ENCODE measurements at regions not wholly inside any gene's neighbourhood (a gene's known extent, or its start where the extent isn't known, plus 50 kb on each side); places are given as distances from the start of the nearest gene placed in this dataset.
"Not testable (repeated sequence)": the region's sequence is repeated elsewhere in the genome, so short reads cannot be mapped to it uniquely, and the experiment has no call there.

DNA sequence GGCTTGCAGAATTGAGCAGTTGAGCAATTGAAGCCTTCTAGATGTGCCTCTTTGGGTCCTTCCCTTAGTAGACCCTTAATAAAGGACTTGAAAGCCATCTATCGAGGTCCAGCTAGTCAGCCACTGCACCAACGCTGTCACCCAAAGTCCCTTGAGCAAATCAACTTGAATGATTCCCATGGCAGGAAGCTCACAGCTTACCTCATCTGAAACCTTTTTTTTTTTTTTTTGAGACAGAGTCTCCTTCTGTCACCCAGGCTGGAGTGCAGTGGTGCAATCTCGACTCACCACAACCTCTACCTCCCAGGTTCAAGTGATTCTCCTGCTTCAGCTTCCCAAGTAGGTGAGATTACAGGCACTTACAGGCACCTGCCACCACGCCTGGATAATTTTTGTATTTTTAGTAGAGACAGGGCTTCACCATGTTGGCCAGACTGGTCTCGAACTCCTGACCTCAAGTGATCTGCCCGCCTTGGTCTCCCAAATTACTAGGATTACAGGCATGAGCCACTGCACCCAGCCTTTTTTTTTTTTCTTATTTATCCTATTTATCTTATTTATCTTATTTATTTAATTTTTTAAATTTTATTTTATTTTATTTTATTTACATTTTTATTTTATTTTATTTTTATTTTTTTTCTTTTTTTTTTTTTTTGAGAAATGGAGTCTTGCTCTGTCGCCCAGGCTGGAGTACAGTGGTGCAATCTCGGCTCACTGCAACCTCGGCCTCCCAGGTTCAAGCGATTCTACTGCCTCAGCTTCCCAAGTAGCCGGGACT is 143.8 kb downstream of the NUFIP1 start:
- DNase-seq, result not testable (repeated sequence)

DNA sequence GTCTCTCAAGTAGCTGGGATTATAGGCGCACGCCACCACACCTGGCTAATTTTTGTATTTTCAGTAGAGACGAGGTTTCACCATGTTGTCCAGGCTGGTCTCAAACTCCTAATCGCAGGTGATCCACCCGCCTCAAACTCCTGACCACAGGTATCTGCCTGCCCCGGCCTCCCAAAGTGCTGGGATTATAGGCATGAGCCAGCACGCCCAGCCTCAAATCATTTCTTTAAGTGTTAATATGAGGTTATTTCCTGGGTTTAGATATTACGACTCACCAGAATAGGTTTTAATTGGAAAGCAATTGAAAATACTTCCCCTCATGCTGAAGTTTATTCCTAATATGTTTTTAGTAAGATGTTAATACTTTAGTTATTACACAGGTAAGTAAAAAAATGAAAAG is 144.5 kb downstream of the NUFIP1 start:
- no peak for DNase-seq

DNA sequence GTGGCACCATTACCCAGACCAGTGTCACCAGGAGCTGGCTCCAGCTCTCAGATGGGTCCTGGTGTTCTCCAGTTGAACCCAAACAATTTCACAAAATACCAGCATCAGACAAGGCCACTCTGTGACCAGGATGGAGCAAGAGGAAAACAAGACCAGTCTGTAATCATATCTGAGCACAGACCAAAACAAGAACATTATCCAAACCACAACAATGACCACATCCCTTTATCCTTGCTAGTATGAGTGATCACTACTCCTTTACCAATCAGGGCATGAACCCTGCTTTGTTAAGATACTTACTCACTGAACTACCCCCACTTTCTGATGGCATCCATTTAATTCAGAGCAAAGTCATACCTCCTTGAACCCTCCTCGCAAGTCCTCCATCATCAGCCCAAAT is 145.9 kb downstream of the NUFIP1 start:
- DNase-seq, result no peak

DNA sequence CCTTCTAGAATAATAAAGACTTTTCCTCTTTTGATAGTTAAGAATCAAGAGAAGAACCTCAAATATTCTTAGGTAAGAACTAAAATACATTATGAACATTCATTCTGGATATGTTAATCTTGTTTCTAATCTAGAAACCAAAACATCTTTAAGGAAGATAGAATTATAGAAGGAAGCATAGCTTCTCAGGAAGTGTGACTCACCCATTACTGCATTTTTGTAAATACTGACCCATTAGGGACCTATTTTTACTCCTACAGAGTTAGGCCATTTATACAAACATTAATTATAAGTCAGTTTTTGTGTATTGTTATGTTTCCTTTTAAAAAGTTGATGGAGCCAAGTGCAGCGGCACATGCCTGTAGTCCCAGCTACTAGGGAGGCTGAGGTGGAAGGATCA is 147.1 kb downstream of the NUFIP1 start:
- DNase-seq, result no peak

DNA sequence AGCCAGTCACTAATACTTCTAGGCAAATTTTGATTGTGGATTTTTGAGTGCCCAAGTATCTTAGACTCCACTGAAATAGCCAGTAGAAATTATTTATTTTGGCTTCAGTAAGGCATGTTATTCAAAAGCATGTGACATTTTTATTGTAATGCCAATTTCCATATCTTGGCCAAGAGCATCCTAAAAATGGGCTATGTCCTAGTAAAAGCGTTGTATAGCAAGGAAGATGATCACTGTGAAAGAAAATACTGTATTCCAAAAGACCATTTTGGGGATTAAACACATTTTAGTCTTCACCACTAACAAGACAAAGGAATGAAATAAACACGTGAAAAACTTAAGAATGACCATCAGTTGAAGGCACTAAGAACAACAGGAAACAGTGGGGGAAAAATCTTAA is 149.1 kb downstream of the NUFIP1 start:
- DNase-seq, result no peak

DNA sequence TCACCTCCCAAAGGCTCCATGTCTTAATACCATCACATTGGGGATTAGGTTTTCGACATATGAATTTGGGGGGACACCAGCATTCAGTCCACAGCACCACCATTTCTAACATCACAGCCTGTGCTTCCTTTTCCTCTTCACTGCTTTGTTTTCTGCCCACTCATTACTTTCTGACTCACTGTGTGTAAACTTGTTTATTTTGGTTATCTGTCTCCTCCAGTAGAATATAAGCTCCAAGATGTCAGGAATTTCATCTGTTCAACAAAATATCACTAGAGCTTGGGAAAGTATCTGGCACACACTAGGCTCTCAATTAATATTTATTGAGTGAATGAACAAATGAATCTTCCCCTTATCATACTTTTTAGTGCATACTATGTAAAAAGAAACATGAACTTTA is 152.0 kb downstream of the NUFIP1 start:
- DNase-seq, result no peak

DNA sequence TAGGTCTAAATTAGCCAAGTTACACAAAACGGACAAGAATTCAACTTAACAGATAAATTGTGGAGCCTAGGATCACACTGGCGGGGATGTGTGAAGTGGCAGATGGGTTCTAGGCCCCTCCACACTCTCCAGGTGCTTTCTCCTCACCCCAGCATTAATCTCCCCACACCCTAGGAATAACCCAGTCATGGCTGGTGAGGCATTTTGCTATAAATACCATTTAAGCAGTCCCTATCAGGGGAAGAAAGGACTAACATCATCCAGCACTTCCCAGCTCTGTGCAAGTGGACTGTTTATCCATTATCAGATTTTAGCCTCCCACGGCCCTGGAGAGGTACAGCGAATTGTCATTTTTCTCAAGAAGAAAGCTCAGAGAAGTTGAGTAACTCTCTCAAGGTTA is 154.9 kb downstream of the NUFIP1 start:
- DNase-seq, result no peak

DNA sequence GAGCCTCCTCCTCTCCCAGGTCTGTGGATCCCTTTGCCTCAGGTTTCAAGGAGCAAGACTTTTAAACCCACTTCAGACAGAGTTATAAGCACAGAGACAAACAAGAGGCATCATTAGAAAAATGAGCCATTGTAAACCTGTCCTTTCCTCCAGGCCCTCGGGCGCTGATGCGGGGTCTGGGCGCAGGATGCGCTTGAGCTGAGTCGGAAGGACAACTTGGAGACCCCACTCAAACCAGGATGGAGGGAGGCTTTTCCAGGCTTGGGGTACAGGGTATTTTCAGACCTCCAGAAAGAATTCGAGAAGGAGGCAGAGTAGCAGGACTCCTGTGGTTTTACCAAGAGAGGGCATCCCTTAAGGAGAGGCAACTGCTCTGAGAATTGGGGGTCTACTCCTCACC is 155.6 kb downstream of the NUFIP1 start:
- DNase-seq, result no peak

DNA sequence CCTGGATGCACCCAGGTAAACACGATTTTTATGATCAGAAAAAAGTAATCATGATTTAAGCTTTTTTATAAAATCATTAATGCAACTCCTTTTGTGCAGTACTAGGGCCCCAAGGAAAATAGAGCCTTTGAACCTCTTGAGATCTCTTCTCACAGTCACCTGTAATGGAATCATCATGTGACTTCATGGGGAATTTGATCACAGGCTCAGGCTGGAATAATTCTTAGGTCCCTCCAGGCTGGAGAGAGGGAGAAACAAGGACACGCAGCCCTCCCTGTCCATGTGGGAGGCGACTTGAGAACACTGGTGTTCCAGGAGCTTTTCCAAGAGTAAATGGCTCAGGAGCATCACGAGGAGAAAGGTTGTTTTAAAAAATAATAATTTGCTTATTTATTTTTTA is 156.1 kb downstream of the NUFIP1 start:
- DNase-seq, result no peak

DNA sequence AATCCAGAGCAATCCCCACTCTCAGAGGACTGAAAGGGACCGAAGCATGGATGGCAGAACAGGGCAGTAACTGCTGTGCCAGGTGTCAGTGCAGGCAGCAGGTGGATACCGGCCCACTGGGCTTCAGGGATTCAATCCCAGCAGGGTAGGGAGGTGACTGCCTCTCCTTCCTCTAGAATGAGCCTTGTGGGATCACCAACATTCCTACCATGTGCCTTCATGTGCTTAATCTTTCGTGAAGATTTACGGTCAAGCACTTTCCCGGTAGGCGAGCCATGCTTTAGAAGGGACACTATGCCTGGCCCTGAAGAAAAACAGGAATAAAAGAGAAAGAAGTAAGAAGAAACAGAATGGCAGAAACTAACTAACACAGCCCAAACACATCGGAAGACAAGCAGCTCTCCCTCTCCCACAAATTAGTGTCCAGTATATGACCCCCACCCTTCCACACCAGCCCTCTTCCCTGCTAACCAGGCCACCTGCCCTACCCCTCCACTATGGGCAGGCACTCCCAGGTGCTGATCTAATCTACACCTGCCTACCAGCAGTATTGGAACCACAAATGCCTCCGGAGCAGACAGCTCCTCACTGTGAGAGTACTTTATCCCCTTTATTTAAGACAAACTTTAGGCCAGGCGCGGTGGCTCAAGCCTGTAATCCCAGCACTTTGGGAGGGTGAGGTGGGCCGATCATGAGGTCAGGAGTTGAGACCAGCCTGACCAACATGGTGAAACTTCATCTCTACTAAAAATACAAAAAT is 162.5 kb downstream of the NUFIP1 start:
- DNase-seq, result no peak

DNA sequence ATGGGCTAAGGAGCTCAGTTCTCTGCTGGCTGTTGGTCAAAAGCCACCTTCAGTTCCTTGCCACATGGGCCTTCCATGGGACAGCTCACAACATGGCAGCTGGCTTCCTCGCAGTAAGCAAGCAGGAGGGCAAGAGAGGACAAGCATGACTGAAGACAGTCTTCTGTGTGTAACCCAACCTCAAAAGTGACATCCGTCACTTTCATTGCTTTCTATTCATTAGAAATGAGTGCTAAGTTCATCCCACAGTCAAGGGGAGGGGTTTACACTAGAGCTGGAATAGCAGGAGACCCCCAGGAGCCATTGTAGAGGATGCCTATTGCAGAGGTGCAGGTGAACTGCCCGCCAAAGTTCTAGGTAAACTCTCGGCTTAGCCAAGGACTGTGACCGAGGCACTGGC is 163.3 kb downstream of the NUFIP1 start:
- DNase-seq, result no peak

DNA sequence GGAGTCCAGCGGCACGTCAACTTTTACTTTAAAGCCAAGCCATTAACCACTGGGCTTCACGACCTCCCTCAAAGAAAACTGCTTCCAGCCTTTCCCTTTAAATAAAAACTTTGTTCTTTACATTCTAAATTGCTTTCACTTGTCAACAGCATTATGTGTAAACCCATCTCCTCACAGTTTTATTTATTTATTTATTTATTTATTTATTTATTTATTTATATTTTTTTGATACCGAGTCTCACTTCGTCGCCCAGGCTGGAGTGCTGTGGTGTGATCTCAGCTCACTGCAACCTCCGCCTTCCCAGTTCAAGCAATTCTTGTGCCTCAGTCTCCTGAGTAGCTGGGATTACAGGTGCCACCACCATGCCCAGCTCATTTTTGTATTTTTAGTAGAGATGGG is 165.7 kb downstream of the NUFIP1 start:
- not testable (repeated sequence) for DNase-seq

DNA sequence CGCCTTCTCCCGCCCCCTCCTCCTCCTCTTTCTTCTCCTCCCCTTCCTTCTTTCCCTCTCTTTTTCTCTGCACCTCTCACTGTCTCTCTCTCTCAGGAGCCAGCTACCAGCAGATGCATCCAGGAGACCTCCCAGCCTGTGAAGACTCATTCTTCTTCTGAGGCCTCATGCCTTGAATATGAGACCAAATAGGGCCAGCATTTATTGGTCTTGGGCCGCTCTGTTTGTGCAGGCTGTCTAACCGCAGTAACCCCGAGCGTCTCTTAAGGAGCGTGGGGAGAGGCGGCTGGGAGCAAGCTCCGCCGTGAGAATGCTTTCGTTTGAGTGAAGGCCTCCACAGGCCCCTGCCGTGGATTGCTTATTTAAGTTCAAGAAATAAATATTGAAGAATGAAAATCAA is 167.0 kb downstream of the NUFIP1 start:
- no peak for DNase-seq

DNA sequence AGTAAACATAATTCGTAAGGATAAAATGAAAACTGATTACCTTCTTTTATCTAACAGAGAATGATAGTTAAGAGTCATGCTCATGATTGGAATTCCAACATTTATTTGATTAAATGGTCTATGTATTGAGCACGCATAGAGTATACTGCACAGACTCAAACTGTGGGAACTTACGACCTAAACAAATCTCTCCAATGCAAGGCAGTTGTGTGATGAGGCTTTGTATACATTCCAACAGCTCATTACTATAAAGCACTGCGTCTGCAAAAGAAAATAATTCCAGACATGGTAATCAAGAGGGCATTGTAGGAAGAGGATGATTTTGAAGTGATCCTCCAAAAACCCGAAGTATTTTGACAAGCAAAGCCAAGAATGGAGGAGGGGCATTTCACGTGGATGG is 169.5 kb downstream of the NUFIP1 start:
- no peak for DNase-seq

DNA sequence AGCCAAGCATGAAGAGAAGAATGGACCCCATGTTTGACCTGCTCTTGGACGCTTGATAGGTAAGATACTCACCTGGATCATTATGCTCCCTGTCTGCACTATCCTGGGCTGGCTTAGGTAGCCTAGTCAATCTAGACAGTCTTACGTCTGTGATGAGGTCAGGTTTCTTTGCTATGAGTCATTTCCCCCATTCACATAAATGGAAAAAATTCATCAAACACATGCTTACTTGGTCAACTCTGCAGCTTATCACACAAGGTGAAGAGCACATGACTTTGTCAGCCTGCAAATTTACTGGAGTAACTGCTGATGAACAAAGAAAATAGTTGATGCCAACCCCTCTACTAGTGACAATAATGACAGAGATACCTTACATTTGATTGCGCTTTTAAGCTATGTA is 170.0 kb downstream of the NUFIP1 start:
- DNase-seq, result no peak

DNA sequence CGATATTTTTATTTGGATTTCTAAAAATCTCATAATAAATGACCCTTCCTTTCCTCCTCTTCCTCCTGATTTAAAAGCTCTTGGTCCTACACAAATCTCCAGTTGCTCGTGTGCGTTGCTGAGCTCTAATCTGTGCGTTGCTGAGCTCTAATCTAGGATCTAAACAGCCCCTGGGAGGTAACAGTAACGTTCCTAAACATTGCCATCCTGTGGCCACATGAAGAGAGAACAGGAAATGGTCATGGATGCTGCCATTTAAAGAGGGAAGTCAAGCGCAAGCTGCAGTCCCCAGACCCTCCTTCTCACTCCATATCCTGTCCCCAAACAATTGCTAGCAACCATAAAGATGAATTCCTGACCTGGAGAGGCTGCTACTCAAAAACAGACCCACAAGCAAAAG is 170.8 kb downstream of the NUFIP1 start:
- no peak for DNase-seq

DNA sequence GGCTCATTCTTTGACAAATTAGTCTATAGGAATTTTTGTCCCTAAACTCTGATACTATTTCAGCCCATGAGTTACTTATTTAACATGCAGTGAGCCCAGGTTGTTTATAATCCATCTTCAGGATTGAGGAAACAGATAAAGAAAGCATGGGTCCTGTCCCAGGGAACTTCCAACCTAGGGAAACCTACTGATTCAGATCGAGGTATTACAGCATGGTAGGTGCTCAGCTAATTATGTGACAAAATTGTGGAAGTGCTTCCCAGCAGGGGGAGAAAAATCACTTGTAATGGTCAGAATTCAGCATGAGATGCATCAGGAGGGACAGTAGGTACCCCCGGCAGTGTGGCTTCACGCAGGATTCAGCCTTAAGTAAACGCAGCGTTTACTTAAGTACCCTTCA is 171.3 kb downstream of the NUFIP1 start:
- DNase-seq, result no peak

DNA sequence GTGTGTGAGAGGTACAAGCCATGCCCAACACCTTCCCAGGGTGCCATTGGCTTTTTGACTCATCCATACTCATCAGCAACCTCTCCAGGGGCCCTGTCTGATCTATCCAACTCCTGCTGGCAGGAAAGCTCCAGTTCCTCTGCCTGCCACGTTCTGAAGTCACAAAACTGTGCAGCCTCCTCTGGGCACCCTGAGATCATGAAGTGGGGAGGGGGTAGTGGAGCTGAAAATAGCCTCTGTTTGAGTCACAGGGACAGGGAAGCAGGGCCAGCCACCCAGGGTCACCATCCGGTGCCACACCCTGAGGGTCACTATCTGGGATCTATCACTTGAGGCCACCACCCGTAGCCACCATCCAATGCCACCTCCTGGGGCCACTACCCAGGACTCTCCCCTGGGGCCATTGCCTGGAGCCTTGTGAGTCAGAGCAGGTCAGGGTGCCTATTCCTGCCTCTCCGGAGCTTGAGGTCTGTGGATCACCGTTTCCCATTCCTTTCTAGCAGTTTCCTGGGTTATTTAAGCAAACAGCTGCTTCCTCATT is 172.1 kb downstream of the NUFIP1 start:
- no peak for DNase-seq

DNA sequence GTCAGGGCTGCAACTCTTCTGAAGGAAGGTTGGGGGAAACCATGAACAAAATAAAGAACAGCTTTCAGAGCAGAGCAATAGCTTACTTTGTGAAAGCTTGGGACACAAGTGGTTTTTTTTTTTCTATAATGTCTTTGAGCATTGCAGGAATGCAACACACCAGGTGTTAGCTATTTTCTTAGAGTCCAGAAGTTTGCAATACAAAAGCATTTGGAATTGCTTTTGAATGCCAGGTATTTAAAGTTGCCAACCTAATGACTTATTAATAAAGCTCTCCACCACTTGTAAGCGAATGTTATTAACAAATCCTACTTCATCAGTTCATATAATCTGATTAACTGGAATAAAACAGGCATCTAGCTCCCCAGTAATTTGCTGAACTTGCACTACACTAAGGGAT is 172.6 kb downstream of the NUFIP1 start:
- no peak for DNase-seq

DNA sequence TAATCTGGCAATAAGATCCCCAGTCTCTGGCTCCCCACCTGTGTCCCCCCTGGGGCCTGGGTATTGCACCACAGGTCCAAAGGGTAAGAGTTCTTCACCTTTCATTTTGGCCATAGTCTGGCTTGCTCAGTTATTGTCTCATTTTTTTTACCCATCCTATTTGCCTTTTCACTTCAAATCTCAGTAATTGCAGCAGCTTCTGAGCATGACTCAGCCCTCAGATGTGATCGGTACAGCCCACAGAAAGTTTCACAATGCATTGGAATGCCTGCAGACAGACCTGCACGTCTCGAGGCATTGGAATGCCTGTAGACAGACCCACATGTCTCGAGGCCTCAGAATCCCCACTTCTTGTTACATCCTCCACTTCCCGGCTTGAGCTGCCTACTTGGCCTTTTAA is 173.6 kb downstream of the NUFIP1 start:
- DNase-seq, result no peak

DNA sequence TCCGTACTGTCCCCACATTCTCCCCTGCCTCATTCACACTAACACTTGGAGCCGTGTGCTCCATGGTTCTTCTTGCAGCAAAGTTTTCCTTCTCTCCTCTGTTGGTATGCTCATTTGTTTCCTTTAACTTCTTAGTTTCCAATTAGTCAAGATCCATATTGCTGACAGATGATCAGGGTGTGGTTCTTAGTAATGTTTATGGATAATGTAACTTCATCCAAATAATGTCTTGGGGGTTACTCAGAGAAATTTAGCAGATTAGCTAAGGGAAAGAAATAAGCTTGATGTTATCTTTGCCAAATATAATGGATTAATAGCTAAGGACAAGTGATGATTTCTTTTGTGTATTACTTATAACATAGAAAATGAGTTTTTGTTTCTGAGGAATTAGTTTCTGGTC is 174.4 kb downstream of the NUFIP1 start:
- DNase-seq, result no peak

DNA sequence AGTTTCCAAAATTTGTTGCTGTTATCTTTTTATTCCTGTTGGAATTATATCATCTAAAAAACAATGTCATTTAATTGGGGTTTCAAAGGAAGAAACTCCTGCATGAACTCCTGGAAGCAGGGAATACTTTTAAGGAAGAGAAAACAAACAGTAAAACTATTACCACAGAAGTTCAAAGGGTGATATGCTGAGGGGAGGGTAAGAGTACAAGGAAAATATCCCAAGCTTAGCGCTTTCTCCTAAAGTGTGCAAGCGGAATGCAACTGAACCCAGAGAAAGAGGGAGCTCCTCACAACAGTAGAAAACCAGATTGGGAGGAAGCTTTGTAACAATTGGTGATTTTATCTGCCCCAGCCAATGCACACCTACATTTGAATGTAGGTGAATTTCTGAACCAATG is 175.1 kb downstream of the NUFIP1 start:
- no peak for DNase-seq

DNA sequence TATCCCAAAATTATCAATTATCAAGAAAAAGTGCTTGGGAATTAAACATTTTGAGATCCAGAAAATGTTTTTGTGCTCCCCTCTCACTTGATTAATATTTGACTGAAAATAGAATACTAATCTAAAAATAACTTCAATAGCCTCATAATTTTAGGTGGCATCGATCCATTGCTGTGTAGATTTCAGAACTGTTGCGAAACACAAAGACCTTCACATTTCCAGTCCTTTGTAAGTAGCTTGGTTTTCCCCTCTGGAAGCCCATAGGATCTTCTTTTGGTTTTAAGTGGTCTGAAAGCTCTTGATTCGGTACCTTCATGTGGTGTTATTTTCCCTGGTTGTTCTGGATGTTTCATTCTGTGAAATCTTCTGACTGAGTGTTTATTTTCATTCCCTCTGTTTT is 176.5 kb downstream of the NUFIP1 start:
- no peak for DNase-seq

DNA sequence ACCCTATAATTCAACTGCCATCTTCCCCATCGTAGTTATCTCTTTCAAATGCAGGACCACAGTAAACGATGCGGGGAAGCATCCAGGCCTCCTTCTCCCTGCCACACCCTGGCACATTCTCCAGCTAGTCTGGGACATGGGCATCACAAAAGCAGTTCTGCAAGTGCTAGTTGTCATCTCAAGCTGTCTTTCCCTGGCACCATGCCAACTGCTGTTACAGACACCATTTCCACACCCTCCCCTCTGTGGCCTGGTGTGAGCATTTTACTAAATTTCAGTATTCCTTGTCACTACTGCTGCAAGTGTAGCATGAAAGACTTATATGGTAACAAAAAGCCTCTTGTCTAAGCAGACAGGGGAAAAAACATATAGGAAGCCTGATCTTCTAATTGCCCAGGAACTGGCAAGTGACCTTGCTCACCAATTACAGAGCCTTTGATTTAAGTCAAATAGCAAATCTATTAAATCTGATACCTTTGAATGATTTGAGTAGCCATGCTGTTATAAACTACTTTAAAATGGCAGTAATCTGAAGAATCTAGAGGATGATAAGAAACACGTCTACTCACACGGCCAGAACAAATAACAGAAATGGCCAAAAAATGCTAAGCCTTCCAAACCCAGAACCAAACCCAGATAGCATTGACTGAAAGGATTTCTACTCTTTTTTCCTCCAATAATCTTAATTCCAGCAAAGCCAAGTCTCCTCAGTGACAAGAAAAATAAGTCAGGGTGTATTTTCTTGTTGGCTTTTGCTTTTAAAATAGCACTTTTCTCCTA is 179.0 kb downstream of the NUFIP1 start:
- DNase-seq, result no peak
